ENCODE measurements at regions not wholly inside any gene's neighbourhood (a gene's known extent, or its start where the extent isn't known, plus 50 kb on each side); places are given as distances from the start of the nearest gene placed in this dataset.
"Not testable (repeated sequence)": the region's sequence is repeated elsewhere in the genome, so short reads cannot be mapped to it uniquely, and the experiment has no call there.

GRCh38 chr9:97199683-97200082 lies 107.8 kb upstream of the CCDC180 start:
- ATAC-seq (ENCODE audit: insufficient read depth, low FRiP score); H3K36me3 ChIP-seq (ENCODE audit: control insufficient read depth in 4 of 4, insufficient read depth in 4 of 4, low read length in 4 of 4); H3K9me3 ChIP-seq (ENCODE audit: control insufficient read depth in 4 of 4, insufficient read depth in 3 of 4, low read length in 3 of 4); H3K27me3 ChIP-seq (ENCODE audit: control insufficient read depth in 3 of 3, insufficient read depth in 3 of 3, low read length in 2 of 3); H3K4me1 ChIP-seq (ENCODE audit: control insufficient read depth in 5 of 5, insufficient read depth in 5 of 5, low read length in 5 of 5); H3K4me3 ChIP-seq; H3K9ac ChIP-seq (ENCODE audit: insufficient read depth in 1 of 2, low read length in 2 of 2); DNase-seq; H3K27ac ChIP-seq (ENCODE audit: low read depth in 1 of 2, low read length in 1 of 2): not testable (repeated sequence)
- 91 to 98% methylated on average over 12 to 15 of the region's 20 CpGs for whole genome bisulfite sequencing, 2 donors

GRCh38 chr9:97193767-97194166 lies 113.7 kb upstream of the CCDC180 start:
- H3K27ac ChIP-seq (ENCODE audit: low read depth in 1 of 2, low read length in 1 of 2); H3K9ac ChIP-seq (ENCODE audit: insufficient read depth in 1 of 2, low read length in 2 of 2); H3K9me3 ChIP-seq (ENCODE audit: control insufficient read depth in 4 of 4, insufficient read depth in 3 of 4, low read length in 3 of 4); H3K4me3 ChIP-seq; H3K4me1 ChIP-seq (ENCODE audit: control insufficient read depth in 5 of 5, insufficient read depth in 5 of 5, low read length in 5 of 5); H3K27me3 ChIP-seq (ENCODE audit: control insufficient read depth in 3 of 3, insufficient read depth in 3 of 3, low read length in 2 of 3); DNase-seq; ATAC-seq (ENCODE audit: insufficient read depth, low FRiP score); H3K36me3 ChIP-seq (ENCODE audit: control insufficient read depth in 4 of 4, insufficient read depth in 4 of 4, low read length in 4 of 4): not testable (repeated sequence)
- 93% methylated on average over 4 of the region's 4 CpGs for WGBS, 2 donors

GRCh38 chr9:97188545-97188944 lies 118.9 kb upstream of the CCDC180 start:
- Histone ChIP-seq H3K27ac (ENCODE audit: low read depth in 1 of 2, low read length in 1 of 2) (no peak overlapping the region), H3K4me3 (no peak overlapping the region), H3K9ac (ENCODE audit: insufficient read depth in 1 of 2, low read length in 2 of 2) (no peak overlapping the region), H3K36me3 (ENCODE audit: control insufficient read depth in 4 of 4, insufficient read depth in 4 of 4, low read length in 4 of 4) (no peaks in the 10 kb centered on the region), H3K27me3 (ENCODE audit: control insufficient read depth in 3 of 3, insufficient read depth in 3 of 3, low read length in 2 of 3) (no peaks in the 10 kb centered on the region), H3K9me3 (ENCODE audit: control insufficient read depth in 4 of 4, insufficient read depth in 3 of 4, low read length in 3 of 4) (no peaks in the 10 kb centered on the region), H3K4me1 (ENCODE audit: control insufficient read depth in 5 of 5, insufficient read depth in 5 of 5, low read length in 5 of 5) (no peaks in the 10 kb centered on the region)
- ATAC-seq (ENCODE audit: insufficient read depth, low FRiP score) (no peak), DNase-seq (peak in 2 of 3 donors; percentile 3 to 27)
- 86 to 89% methylated on average over 3 of the region's 3 CpGs for WGBS, 2 donors
- TF ChIP-seq CTCF (IDR thresholded peaks at IDR 0.05; ENCODE audit: control extremely low read depth, extremely low read depth): no peak

GRCh38 chr9:97187706-97188105 lies 119.8 kb upstream of the CCDC180 start:
- not testable (repeated sequence) for H3K4me1 ChIP-seq (ENCODE audit: control insufficient read depth in 5 of 5, insufficient read depth in 5 of 5, low read length in 5 of 5); H3K9ac ChIP-seq (ENCODE audit: insufficient read depth in 1 of 2, low read length in 2 of 2); H3K9me3 ChIP-seq (ENCODE audit: control insufficient read depth in 4 of 4, insufficient read depth in 3 of 4, low read length in 3 of 4); H3K27me3 ChIP-seq (ENCODE audit: control insufficient read depth in 3 of 3, insufficient read depth in 3 of 3, low read length in 2 of 3); H3K4me3 ChIP-seq; H3K27ac ChIP-seq (ENCODE audit: low read depth in 1 of 2, low read length in 1 of 2); ATAC-seq (ENCODE audit: insufficient read depth, low FRiP score); H3K36me3 ChIP-seq (ENCODE audit: control insufficient read depth in 4 of 4, insufficient read depth in 4 of 4, low read length in 4 of 4)
- 86 to 87% methylated on average over 1 of the region's 1 CpG for WGBS, 2 donors
- DNase-seq: peak; percentile 18 to 80 (median 76)

GRCh38 chr9:97186493-97186892 lies 121.0 kb upstream of the CCDC180 start:
- Histone ChIP-seq H3K36me3 (ENCODE audit: control insufficient read depth in 4 of 4, insufficient read depth in 4 of 4, low read length in 4 of 4) (no peaks in the 10 kb centered on the region), H3K27ac (ENCODE audit: low read depth in 1 of 2, low read length in 1 of 2) (no peak overlapping the region), H3K4me1 (ENCODE audit: control insufficient read depth in 5 of 5, insufficient read depth in 5 of 5, low read length in 5 of 5) (no peaks in the 10 kb centered on the region), H3K9me3 (ENCODE audit: control insufficient read depth in 4 of 4, insufficient read depth in 3 of 4, low read length in 3 of 4) (no peaks in the 10 kb centered on the region), H3K4me3 (no peak overlapping the region), H3K9ac (ENCODE audit: insufficient read depth in 1 of 2, low read length in 2 of 2) (no peak overlapping the region), H3K27me3 (ENCODE audit: control insufficient read depth in 3 of 3, insufficient read depth in 3 of 3, low read length in 2 of 3) (no peaks in the 10 kb centered on the region)
- WGBS, 2 donors: 94 to 100% methylated on average over 1 of the region's 1 CpG
- TF ChIP-seq CTCF (IDR thresholded peaks at IDR 0.05; ENCODE audit: control extremely low read depth, extremely low read depth): no peak
- ATAC-seq (ENCODE audit: insufficient read depth, low FRiP score): no peak
- DNase-seq: no peak

- DNase-seq; H3K27ac ChIP-seq (ENCODE audit: low read depth in 1 of 2, low read length in 1 of 2); H3K4me3 ChIP-seq; H3K27me3 ChIP-seq (ENCODE audit: control insufficient read depth in 3 of 3, insufficient read depth in 3 of 3, low read length in 2 of 3); H3K36me3 ChIP-seq (ENCODE audit: control insufficient read depth in 4 of 4, insufficient read depth in 4 of 4, low read length in 4 of 4); H3K4me1 ChIP-seq (ENCODE audit: control insufficient read depth in 5 of 5, insufficient read depth in 5 of 5, low read length in 5 of 5); ATAC-seq (ENCODE audit: insufficient read depth, low FRiP score); H3K9me3 ChIP-seq (ENCODE audit: control insufficient read depth in 4 of 4, insufficient read depth in 3 of 4, low read length in 3 of 4); H3K9ac ChIP-seq (ENCODE audit: insufficient read depth in 1 of 2, low read length in 2 of 2): not testable (repeated sequence)
- 52 to 79% methylated on average over 2 of the region's 2 CpGs for WGBS, 2 donors
These were observed 124.9 kb upstream of the CCDC180 start for GRCh38 chr9:97182532-97182931.
